Panc1 (cell line): ENCODE measurements at regions not wholly inside any gene's neighbourhood (a gene's known extent, or its start where the extent isn't known, plus 50 kb on each side); places are given as distances from the start of the nearest gene placed in this dataset.

Experiments
- ATAC-seq: fragments of 200-7000 bp; cut with Tn5 transposase; 2 replicates; pipeline ENCODE4 v1.9.1; 2020; ENCODE audit warnings: mild to moderate bottlenecking, moderate library complexity
- BruUV-seq: library from RNA; stranded (reverse); fragments of 400-500 nt; replicated peaks from 2 replicates; lab custom pipeline; 2021; lab: Mats Ljungman, UMichigan
- CTCF ChIA-PET: fragments of 300-600 bp; sonication (Branson Sonifier 250); formaldehyde crosslinking; loops from one replicate; lab custom pipeline; 2022; ENCODE audit warnings: antibody characterized with exemption; lab: Charles Lee
- POLR2A ChIA-PET: fragments of 300-600 bp; sonication (Branson Sonifier 250); formaldehyde crosslinking; loops from one replicate; lab custom pipeline; 2022; ENCODE audit warnings: antibody characterized with exemption; lab: Charles Lee
- DNase-seq: peaks from one replicate; pipeline ENCODE4 v3.0.0-alpha.2; 2010; ENCODE audit warnings: low read depth, low spot score
- H3K27ac ChIP-seq: 2 replicates; pipeline ENCODE4 v1.5.1; 2011; ENCODE audit warnings: mild to moderate bottlenecking, low read length, inconsistent platforms
- H3K27me3 ChIP-seq: fragments of 200-500 bp; sonication (Bioruptor generic); 2 replicates; pipeline ENCODE4 v1.6.0; 2014; ENCODE audit warnings: low read length, inconsistent platforms; ENCODE audit not compliant: control insufficient read depth, insufficient read depth
- H3K36me3 ChIP-seq: fragments of 200-500 bp; sonication (Bioruptor generic); 2 replicates; pipeline ENCODE4 v1.5.1; 2014; ENCODE audit warnings: inconsistent platforms, mild to moderate bottlenecking, low read length, moderate library complexity; ENCODE audit not compliant: control insufficient read depth, insufficient read depth
- H3K4me1 ChIP-seq: 2 replicates; pipeline ENCODE4 v1.5.1; 2011; ENCODE audit warnings: inconsistent platforms, mild to moderate bottlenecking, low read length, moderate library complexity; ENCODE audit not compliant: control insufficient read depth, insufficient read depth
- H3K4me3 ChIP-seq, 2 experiments: 2 replicates each; pipeline ENCODE4 v1.5.1; 2011 to 2012; ENCODE audit warnings: low read depth in 2 of 2, low read length in 2 of 2, mild to moderate bottlenecking in 2 of 2, inconsistent platforms in 1 of 2, moderate library complexity in 1 of 2
- H3K9me3 ChIP-seq: fragments of 200-500 bp; sonication (Bioruptor generic); 2 replicates; pipeline ENCODE4 v1.5.1; 2014; ENCODE audit warnings: low read depth, mild to moderate bottlenecking, inconsistent platforms, low read length, moderate library complexity; ENCODE audit not compliant: control insufficient read depth, insufficient read depth
- POLR2AphosphoS5 ChIP-seq: IDR thresholded peaks from 2 replicates; pipeline ENCODE4 v1.6.1; 2012; ENCODE audit warnings: mild to moderate bottlenecking, low read depth, low read length, moderate library complexity
- SIN3A ChIP-seq: IDR thresholded peaks from 2 replicates; pipeline ENCODE4 v1.6.1; 2012; ENCODE audit warnings: low read depth, mild to moderate bottlenecking, low read length, moderate library complexity, borderline replicate concordance; ENCODE audit not compliant: insufficient read depth
- TCF7L2 ChIP-seq: IDR thresholded peaks from 2 replicates; pipeline ENCODE4 v1.6.1; 2011; ENCODE audit warnings: mild to moderate bottlenecking, low read depth, low read length, inconsistent platforms
- in situ Hi-C: cut with HindIII; loops from 2 replicates; pipeline ENCODE4 v1.10.0; 2016; ENCODE audit warnings: low sequenced_read_pairs, low pct_unique_long_range_greater_than_20kb
- intact Hi-C: fragments of 100-400 bp; cut with micrococcal nuclease; formaldehyde crosslinking; loops from one replicate; pipeline ENCODE4 v1.10.0; 2022; ENCODE audit not compliant: unreplicated experiment
- TF ChIP-seq, protein P1 (sequence below), 2 experiments: IDR thresholded peaks; 2 replicates each; pipeline ENCODE4 v1.6.1; 2011 to 2012; ENCODE audit warnings: low read depth in 2 of 2, control low read depth in 1 of 2, low read length in 1 of 2, mild to moderate bottlenecking in 1 of 2, moderate library complexity in 1 of 2; ENCODE audit not compliant: insufficient read depth in 1 of 2
- TF ChIP-seq, protein P2 (sequence below): fragments of 450-650 bp; IDR thresholded peaks from 2 replicates; pipeline ENCODE4 v1.5.1; 2017; ENCODE audit warnings: mild to moderate bottlenecking

DNA sequence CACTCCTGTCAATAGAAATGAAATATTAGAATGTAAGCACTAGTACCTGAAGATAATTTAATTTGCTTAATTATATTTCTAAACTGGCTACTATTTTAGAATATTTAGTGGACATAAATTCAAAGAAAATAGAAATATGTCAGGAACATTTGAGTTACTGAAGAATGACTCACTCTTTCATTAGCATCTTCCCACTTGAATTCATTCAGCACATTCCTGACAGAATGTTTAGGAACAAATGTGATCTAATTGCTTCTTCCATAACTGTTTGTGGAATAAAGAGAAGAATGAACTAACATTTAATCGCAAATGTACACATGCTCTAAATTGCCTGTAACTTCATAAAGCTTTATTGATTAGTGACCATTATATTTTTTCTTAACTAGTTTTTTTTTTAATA, 306.2 kb upstream of the ADAMTSL1 start:
- no peak overlapping the region for H3K4me3 ChIP-seq
- H3K9me3 ChIP-seq = no peaks in the 10 kb centered on the region
- intact Hi-C loops (no loop called here), in situ Hi-C loops (no loop called here)
- ATAC-seq = no peak
- no peak overlapping the region for H3K27ac ChIP-seq
- CTCF ChIA-PET = no interaction called here
- H3K4me1 ChIP-seq = no peaks in the 10 kb centered on the region
- no peaks in the 10 kb centered on the region for H3K27me3 ChIP-seq
- TF ChIP-seq, protein P1, sequence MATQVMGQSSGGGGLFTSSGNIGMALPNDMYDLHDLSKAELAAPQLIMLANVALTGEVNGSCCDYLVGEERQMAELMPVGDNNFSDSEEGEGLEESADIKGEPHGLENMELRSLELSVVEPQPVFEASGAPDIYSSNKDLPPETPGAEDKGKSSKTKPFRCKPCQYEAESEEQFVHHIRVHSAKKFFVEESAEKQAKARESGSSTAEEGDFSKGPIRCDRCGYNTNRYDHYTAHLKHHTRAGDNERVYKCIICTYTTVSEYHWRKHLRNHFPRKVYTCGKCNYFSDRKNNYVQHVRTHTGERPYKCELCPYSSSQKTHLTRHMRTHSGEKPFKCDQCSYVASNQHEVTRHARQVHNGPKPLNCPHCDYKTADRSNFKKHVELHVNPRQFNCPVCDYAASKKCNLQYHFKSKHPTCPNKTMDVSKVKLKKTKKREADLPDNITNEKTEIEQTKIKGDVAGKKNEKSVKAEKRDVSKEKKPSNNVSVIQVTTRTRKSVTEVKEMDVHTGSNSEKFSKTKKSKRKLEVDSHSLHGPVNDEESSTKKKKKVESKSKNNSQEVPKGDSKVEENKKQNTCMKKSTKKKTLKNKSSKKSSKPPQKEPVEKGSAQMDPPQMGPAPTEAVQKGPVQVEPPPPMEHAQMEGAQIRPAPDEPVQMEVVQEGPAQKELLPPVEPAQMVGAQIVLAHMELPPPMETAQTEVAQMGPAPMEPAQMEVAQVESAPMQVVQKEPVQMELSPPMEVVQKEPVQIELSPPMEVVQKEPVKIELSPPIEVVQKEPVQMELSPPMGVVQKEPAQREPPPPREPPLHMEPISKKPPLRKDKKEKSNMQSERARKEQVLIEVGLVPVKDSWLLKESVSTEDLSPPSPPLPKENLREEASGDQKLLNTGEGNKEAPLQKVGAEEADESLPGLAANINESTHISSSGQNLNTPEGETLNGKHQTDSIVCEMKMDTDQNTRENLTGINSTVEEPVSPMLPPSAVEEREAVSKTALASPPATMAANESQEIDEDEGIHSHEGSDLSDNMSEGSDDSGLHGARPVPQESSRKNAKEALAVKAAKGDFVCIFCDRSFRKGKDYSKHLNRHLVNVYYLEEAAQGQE (IDR thresholded peaks at IDR 0.05; ENCODE audit: insufficient read depth in 1 of 2, low read depth in 2 of 2, low read length in 1 of 2) = no peak
- TF ChIP-seq TCF7L2 = no peak
- DNase-seq = no peak
- POLR2A ChIA-PET = no interaction called here
- no peaks in the 10 kb centered on the region for H3K36me3 ChIP-seq
- BruUV-seq = no TSS peak

GRCh38 chr9:18173923-18174322, 300.0 kb upstream of the ADAMTSL1 start:
- ChIA-PET CTCF (no interaction called here), POLR2A (no interaction called here)
- H3K4me1 ChIP-seq = no peaks in the 10 kb centered on the region
- no peaks in the 10 kb centered on the region for H3K27me3 ChIP-seq
- ATAC-seq (no peak), DNase-seq (no peak)
- no TSS peak for BruUV-seq
- in situ Hi-C loops = no loop called here
- TF ChIP-seq TCF7L2 (no peak), POLR2AphosphoS5 (no peak), SIN3A (no peak)
- TF ChIP-seq, protein P1 (IDR thresholded peaks at IDR 0.05; ENCODE audit: insufficient read depth in 1 of 2, low read depth in 2 of 2, low read length in 1 of 2) = no peak
- TF ChIP-seq, protein P2, sequence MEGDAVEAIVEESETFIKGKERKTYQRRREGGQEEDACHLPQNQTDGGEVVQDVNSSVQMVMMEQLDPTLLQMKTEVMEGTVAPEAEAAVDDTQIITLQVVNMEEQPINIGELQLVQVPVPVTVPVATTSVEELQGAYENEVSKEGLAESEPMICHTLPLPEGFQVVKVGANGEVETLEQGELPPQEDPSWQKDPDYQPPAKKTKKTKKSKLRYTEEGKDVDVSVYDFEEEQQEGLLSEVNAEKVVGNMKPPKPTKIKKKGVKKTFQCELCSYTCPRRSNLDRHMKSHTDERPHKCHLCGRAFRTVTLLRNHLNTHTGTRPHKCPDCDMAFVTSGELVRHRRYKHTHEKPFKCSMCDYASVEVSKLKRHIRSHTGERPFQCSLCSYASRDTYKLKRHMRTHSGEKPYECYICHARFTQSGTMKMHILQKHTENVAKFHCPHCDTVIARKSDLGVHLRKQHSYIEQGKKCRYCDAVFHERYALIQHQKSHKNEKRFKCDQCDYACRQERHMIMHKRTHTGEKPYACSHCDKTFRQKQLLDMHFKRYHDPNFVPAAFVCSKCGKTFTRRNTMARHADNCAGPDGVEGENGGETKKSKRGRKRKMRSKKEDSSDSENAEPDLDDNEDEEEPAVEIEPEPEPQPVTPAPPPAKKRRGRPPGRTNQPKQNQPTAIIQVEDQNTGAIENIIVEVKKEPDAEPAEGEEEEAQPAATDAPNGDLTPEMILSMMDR = no peak
- H3K27ac ChIP-seq = no peak overlapping the region
- H3K36me3 ChIP-seq = no peaks in the 10 kb centered on the region
- H3K4me3 ChIP-seq = no peak overlapping the region
- intact Hi-C loops = no loop called here
- H3K9me3 ChIP-seq = no peaks in the 10 kb centered on the region
